ENCODE measurements at regions not wholly inside any gene's neighbourhood (a gene's known extent, or its start where the extent isn't known, plus 50 kb on each side); places are given as distances from the start of the nearest gene placed in this dataset.

- Histone ChIP-seq H3K9ac (ENCODE audit: insufficient read length) (peak overlapping the region; percentile 46), H3K9me3 (ENCODE audit: low read depth, low read length) (no peaks in the 10 kb centered on the region), H3K4me3 (peak overlapping the region; percentile 52), H3K27ac (peak overlapping the region; percentile 92), H3K36me3 (ENCODE audit: insufficient read depth, low read length) (no peaks in the 10 kb centered on the region)
- no peak for DNase-seq (ENCODE audit: low read depth, low spot score)
- TF ChIP-seq FOXP2 (optimal IDR thresholded peaks at IDR 0.05; ENCODE audit: control extremely low read depth, extremely low read length, insufficient read depth) (no peak), EZH2 (IDR thresholded peaks at IDR 0.05) (no peak), POLR2AphosphoS5 (IDR thresholded peaks at IDR 0.05; ENCODE audit: borderline replicate concordance, low read depth, low read length) (no peak)
Observed at GRCh38 chr16:66146798-66147197, 219.7 kb upstream of the CDH5 start.

GRCh38 chr16:66144641-66145040, 221.8 kb upstream of the CDH5 start:
- H3K4me3 ChIP-seq, result no peak overlapping the region
- H3K9ac ChIP-seq (ENCODE audit: insufficient read length), result no peak overlapping the region
- no peaks in the 10 kb centered on the region for H3K36me3 ChIP-seq (ENCODE audit: insufficient read depth, low read length)
- DNase-seq (ENCODE audit: low read depth, low spot score), result no peak
- no peak for TF ChIP-seq FOXP2 (optimal IDR thresholded peaks at IDR 0.05; ENCODE audit: control extremely low read depth, extremely low read length, insufficient read depth)
- H3K9me3 ChIP-seq (ENCODE audit: low read depth, low read length), result no peaks in the 10 kb centered on the region
- no peak overlapping the region for H3K27ac ChIP-seq

GRCh38 chr16:66143415-66143814, 223.1 kb upstream of the CDH5 start:
- TF ChIP-seq POLR2AphosphoS5 (IDR thresholded peaks at IDR 0.05; ENCODE audit: borderline replicate concordance, low read depth, low read length) (no peak), EZH2 (IDR thresholded peaks at IDR 0.05) (no peak), FOXP2 (optimal IDR thresholded peaks at IDR 0.05; ENCODE audit: control extremely low read depth, extremely low read length, insufficient read depth) (no peak)
- no peaks in the 10 kb centered on the region for H3K9me3 ChIP-seq (ENCODE audit: low read depth, low read length)
- H3K36me3 ChIP-seq (ENCODE audit: insufficient read depth, low read length), result no peaks in the 10 kb centered on the region
- H3K9ac ChIP-seq (ENCODE audit: insufficient read length), result no peak overlapping the region
- H3K4me3 ChIP-seq, result no peak overlapping the region
- H3K27ac ChIP-seq, result no peak overlapping the region
- DNase-seq (ENCODE audit: low read depth, low spot score), result no peak

GRCh38 chr16:66141885-66142284, 224.6 kb upstream of the CDH5 start:
- H3K4me3 ChIP-seq, result no peak overlapping the region
- DNase-seq (ENCODE audit: low read depth, low spot score), result no peak
- no peaks in the 10 kb centered on the region for H3K36me3 ChIP-seq (ENCODE audit: insufficient read depth, low read length)
- H3K9ac ChIP-seq (ENCODE audit: insufficient read length), result no peak overlapping the region
- no peaks in the 10 kb centered on the region for H3K9me3 ChIP-seq (ENCODE audit: low read depth, low read length)
- TF ChIP-seq EZH2 (IDR thresholded peaks at IDR 0.05) (no peak), FOXP2 (optimal IDR thresholded peaks at IDR 0.05; ENCODE audit: control extremely low read depth, extremely low read length, insufficient read depth) (no peak), POLR2AphosphoS5 (IDR thresholded peaks at IDR 0.05; ENCODE audit: borderline replicate concordance, low read depth, low read length) (no peak)
- no peak overlapping the region for H3K27ac ChIP-seq

- Histone ChIP-seq H3K27ac (no peak overlapping the region), H3K4me3 (no peak overlapping the region), H3K9me3 (ENCODE audit: low read depth, low read length) (no peaks in the 10 kb centered on the region), H3K9ac (ENCODE audit: insufficient read length) (no peak overlapping the region), H3K36me3 (ENCODE audit: insufficient read depth, low read length) (no peaks in the 10 kb centered on the region)
- DNase-seq (ENCODE audit: low read depth, low spot score), result no peak
- TF ChIP-seq FOXP2 (optimal IDR thresholded peaks at IDR 0.05; ENCODE audit: control extremely low read depth, extremely low read length, insufficient read depth) (no peak), POLR2AphosphoS5 (IDR thresholded peaks at IDR 0.05; ENCODE audit: borderline replicate concordance, low read depth, low read length) (no peak), EZH2 (IDR thresholded peaks at IDR 0.05) (no peak)
Observed at GRCh38 chr16:66137853-66138252, 228.6 kb upstream of the CDH5 start.

GRCh38 chr16:66136841-66137240, 229.7 kb upstream of the CDH5 start:
- TF ChIP-seq POLR2AphosphoS5 (IDR thresholded peaks at IDR 0.05; ENCODE audit: borderline replicate concordance, low read depth, low read length), result no peak
- TF ChIP-seq FOXP2 (optimal IDR thresholded peaks at IDR 0.05; ENCODE audit: control extremely low read depth, extremely low read length, insufficient read depth), result no peak
- no peak for TF ChIP-seq EZH2 (IDR thresholded peaks at IDR 0.05)

GRCh38 chr16:66135838-66136237, 230.7 kb upstream of the CDH5 start:
- H3K9ac ChIP-seq (ENCODE audit: insufficient read length), result no peak overlapping the region
- no peak for DNase-seq (ENCODE audit: low read depth, low spot score)
- TF ChIP-seq POLR2AphosphoS5 (IDR thresholded peaks at IDR 0.05; ENCODE audit: borderline replicate concordance, low read depth, low read length) (no peak), FOXP2 (optimal IDR thresholded peaks at IDR 0.05; ENCODE audit: control extremely low read depth, extremely low read length, insufficient read depth) (no peak), EZH2 (IDR thresholded peaks at IDR 0.05) (no peak)
- H3K36me3 ChIP-seq (ENCODE audit: insufficient read depth, low read length), result no peaks in the 10 kb centered on the region
- no peak overlapping the region for H3K4me3 ChIP-seq
- no peaks in the 10 kb centered on the region for H3K9me3 ChIP-seq (ENCODE audit: low read depth, low read length)
- H3K27ac ChIP-seq, result no peak overlapping the region

More at GRCh38 chr16:66136841-66137240, 229.7 kb upstream of the CDH5 start:
- no peaks in the 10 kb centered on the region for H3K36me3 ChIP-seq (ENCODE audit: insufficient read depth, low read length)
- no peak overlapping the region for H3K9ac ChIP-seq (ENCODE audit: insufficient read length)
- peak overlapping the region; percentile 46; the same call in 1 of the 2 replicates for H3K27ac ChIP-seq
- no peak for DNase-seq (ENCODE audit: low read depth, low spot score)
- no peak overlapping the region for H3K4me3 ChIP-seq
- H3K9me3 ChIP-seq (ENCODE audit: low read depth, low read length), result no peaks in the 10 kb centered on the region

GRCh38 chr16:66135421-66135831, 231.1 kb upstream of the CDH5 start:
- no peak for TF ChIP-seq FOXP2 (optimal IDR thresholded peaks at IDR 0.05; ENCODE audit: control extremely low read depth, extremely low read length, insufficient read depth)
- TF ChIP-seq POLR2AphosphoS5 (IDR thresholded peaks at IDR 0.05; ENCODE audit: borderline replicate concordance, low read depth, low read length), result no peak
- no peaks in the 10 kb centered on the region for H3K36me3 ChIP-seq (ENCODE audit: insufficient read depth, low read length)

GRCh38 chr16:66134875-66135274, 231.6 kb upstream of the CDH5 start:
- no peak overlapping the region for H3K4me3 ChIP-seq
- no peaks in the 10 kb centered on the region for H3K9me3 ChIP-seq (ENCODE audit: low read depth, low read length)
- no peak for DNase-seq (ENCODE audit: low read depth, low spot score)
- H3K27ac ChIP-seq, result no peak overlapping the region
- no peak for TF ChIP-seq FOXP2 (optimal IDR thresholded peaks at IDR 0.05; ENCODE audit: control extremely low read depth, extremely low read length, insufficient read depth)
- TF ChIP-seq POLR2AphosphoS5 (IDR thresholded peaks at IDR 0.05; ENCODE audit: borderline replicate concordance, low read depth, low read length), result no peak
- no peak for TF ChIP-seq EZH2 (IDR thresholded peaks at IDR 0.05)
- H3K9ac ChIP-seq (ENCODE audit: insufficient read length), result no peak overlapping the region
- H3K36me3 ChIP-seq (ENCODE audit: insufficient read depth, low read length), result no peaks in the 10 kb centered on the region

More at GRCh38 chr16:66135421-66135831, 231.1 kb upstream of the CDH5 start:
- no peak overlapping the region for H3K27ac ChIP-seq
- H3K4me3 ChIP-seq, result no peak overlapping the region
- H3K9ac ChIP-seq (ENCODE audit: insufficient read length), result no peak overlapping the region
- no peaks in the 10 kb centered on the region for H3K9me3 ChIP-seq (ENCODE audit: low read depth, low read length)
- DNase-seq (ENCODE audit: low read depth, low spot score), result no peak
